A673 (cell line): ENCODE measurements at regions not wholly inside any gene's neighbourhood (a gene's known extent, or its start where the extent isn't known, plus 50 kb on each side); places are given as distances from the start of the nearest gene placed in this dataset.

Source experiments
- EZH2 ChIP-seq: fragments of 200-600 bp; sonication (generic); IDR thresholded peaks from 2 replicates; pipeline ENCODE4 v1.6.1; 2017; ENCODE audit warnings: borderline replicate concordance, low read depth, mild to moderate bottlenecking, mixed read lengths, antibody characterized with exemption, low read length; ENCODE audit not compliant: poor library complexity, severe bottlenecking
- TF ChIP-seq, protein P1 (sequence below): fragments of 300-800, 200-600 bp; sonication (generic); conservative IDR thresholded peaks from 2 replicates; pipeline ENCODE4 v1.5.1; 2017; ENCODE audit warnings: low read depth, mild to moderate bottlenecking, antibody characterized with exemption, low read length, moderate library complexity, mixed read lengths

DNA sequence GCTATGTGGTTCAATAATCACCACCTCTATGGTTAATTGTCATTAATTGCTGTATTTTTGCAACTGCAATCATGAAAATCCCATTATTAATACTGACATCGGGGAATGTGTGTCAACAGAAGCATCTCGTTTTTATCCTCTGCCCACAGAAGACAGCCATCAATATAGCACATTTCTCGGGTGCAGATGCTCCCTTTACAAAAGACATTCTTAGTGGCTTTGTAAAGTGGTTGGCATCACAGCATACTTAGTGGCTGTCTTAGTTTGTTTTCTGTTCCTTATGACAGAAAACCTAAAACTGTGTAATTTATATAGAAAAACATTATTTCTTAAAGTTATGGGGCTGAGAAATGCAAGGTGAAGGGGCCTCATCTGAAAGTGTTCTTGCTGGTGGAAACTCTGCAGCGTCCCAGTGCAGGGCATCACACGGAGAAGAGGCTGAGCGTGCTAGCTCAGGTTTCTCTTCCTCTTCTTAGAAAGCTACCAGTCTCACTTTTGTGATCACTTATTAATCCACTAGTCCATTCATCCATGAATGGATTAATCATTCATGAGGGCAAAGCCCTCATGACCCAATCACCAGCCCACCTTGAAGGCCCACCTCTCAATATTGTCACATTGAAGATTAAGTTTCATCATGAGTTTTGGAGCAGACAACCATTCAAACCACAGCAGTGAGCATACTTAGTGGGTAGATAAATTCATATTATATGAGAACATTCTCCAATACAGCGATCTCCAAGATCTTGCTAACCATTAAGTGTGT lies 1067.7 kb upstream of the PABPC4L start:
- TF ChIP-seq, protein P1, sequence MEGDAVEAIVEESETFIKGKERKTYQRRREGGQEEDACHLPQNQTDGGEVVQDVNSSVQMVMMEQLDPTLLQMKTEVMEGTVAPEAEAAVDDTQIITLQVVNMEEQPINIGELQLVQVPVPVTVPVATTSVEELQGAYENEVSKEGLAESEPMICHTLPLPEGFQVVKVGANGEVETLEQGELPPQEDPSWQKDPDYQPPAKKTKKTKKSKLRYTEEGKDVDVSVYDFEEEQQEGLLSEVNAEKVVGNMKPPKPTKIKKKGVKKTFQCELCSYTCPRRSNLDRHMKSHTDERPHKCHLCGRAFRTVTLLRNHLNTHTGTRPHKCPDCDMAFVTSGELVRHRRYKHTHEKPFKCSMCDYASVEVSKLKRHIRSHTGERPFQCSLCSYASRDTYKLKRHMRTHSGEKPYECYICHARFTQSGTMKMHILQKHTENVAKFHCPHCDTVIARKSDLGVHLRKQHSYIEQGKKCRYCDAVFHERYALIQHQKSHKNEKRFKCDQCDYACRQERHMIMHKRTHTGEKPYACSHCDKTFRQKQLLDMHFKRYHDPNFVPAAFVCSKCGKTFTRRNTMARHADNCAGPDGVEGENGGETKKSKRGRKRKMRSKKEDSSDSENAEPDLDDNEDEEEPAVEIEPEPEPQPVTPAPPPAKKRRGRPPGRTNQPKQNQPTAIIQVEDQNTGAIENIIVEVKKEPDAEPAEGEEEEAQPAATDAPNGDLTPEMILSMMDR = no peak
- no peak for TF ChIP-seq EZH2
